MCF 10A (cell line): ENCODE measurements at regions not wholly inside any gene's neighbourhood (a gene's known extent, or its start where the extent isn't known, plus 50 kb on each side); places are given as distances from the start of the nearest gene placed in this dataset.

ENCODE experiments used
- BruUV-seq: library from RNA; stranded (reverse); fragments of 400-500 nt; replicated peaks from 2 replicates; lab custom pipeline; 2021; lab: Mats Ljungman, UMichigan
- CTCF ChIA-PET: fragments of 300-600 bp; sonication (Branson Sonifier 250); formaldehyde crosslinking; extraction: SDS; loops from one replicate; lab custom pipeline; 2021; ENCODE audit warnings: antibody characterized with exemption, inconsistent platforms; lab: Yijun Ruan, JAX
- POLR2A ChIA-PET: fragments of 300-600, 350-650 bp; sonication (Branson Sonifier 250); formaldehyde crosslinking; extraction: SDS; loops from one replicate; lab custom pipeline; 2020; ENCODE audit warnings: antibody characterized with exemption, inconsistent platforms; lab: Yijun Ruan, JAX
- DNase-seq: peaks from one replicate; pipeline ENCODE4 v3.0.0-alpha.2; 2018; ENCODE audit not compliant: unreplicated experiment
- H3K27ac Mint-ChIP-seq: one replicate; pipeline ENCODE4 v1.8.0; 2022; ENCODE audit warnings: mild to moderate bottlenecking, low read depth, mixed read lengths; ENCODE audit not compliant: unreplicated experiment
- H3K27me3 Mint-ChIP-seq: one replicate; pipeline ENCODE4 v1.8.0; 2022; ENCODE audit warnings: mixed read lengths; ENCODE audit not compliant: insufficient read depth, unreplicated experiment
- H3K36me3 Mint-ChIP-seq: one replicate; pipeline ENCODE4 v1.8.0; 2022; ENCODE audit warnings: mild to moderate bottlenecking, moderate library complexity, mixed read lengths; ENCODE audit not compliant: insufficient read depth, unreplicated experiment
- H3K4me1 Mint-ChIP-seq: one replicate; pipeline ENCODE4 v1.8.0; 2022; ENCODE audit warnings: mixed read lengths; ENCODE audit not compliant: insufficient read depth, unreplicated experiment
- H3K4me3 Mint-ChIP-seq: one replicate; pipeline ENCODE4 v1.8.0; 2022; ENCODE audit warnings: mild to moderate bottlenecking, moderate library complexity, mixed read lengths; ENCODE audit not compliant: unreplicated experiment
- H3K9me3 Mint-ChIP-seq: one replicate; pipeline ENCODE4 v1.8.0; 2022; ENCODE audit warnings: mixed read lengths; ENCODE audit not compliant: unreplicated experiment
- intact Hi-C: fragments of 100-400 bp; cut with micrococcal nuclease; formaldehyde crosslinking; loops from 2 replicates; pipeline ENCODE4 v1.14.1; 2022
- TF ChIP-seq, protein P1 (sequence below): fragments of 200-600 bp; IDR thresholded peaks from one replicate; pipeline ENCODE4 v1.8.0; 2022; ENCODE audit warnings: antibody characterized with exemption, mild to moderate bottlenecking; ENCODE audit not compliant: unreplicated experiment

- Mint-ChIP-seq H3K27ac (no peak overlapping the region), H3K4me1 (no peaks in the 10 kb centered on the region), H3K4me3 (no peak overlapping the region), H3K27me3 (no peaks in the 10 kb centered on the region), H3K9me3 (peaks cover 14% of the 10 kb centered on the region), H3K36me3 (peaks cover 4% of the 10 kb centered on the region)
- no TSS peak for BruUV-seq
- TF ChIP-seq, protein P1, sequence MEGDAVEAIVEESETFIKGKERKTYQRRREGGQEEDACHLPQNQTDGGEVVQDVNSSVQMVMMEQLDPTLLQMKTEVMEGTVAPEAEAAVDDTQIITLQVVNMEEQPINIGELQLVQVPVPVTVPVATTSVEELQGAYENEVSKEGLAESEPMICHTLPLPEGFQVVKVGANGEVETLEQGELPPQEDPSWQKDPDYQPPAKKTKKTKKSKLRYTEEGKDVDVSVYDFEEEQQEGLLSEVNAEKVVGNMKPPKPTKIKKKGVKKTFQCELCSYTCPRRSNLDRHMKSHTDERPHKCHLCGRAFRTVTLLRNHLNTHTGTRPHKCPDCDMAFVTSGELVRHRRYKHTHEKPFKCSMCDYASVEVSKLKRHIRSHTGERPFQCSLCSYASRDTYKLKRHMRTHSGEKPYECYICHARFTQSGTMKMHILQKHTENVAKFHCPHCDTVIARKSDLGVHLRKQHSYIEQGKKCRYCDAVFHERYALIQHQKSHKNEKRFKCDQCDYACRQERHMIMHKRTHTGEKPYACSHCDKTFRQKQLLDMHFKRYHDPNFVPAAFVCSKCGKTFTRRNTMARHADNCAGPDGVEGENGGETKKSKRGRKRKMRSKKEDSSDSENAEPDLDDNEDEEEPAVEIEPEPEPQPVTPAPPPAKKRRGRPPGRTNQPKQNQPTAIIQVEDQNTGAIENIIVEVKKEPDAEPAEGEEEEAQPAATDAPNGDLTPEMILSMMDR, result no peak
- no peak for DNase-seq
- intact Hi-C loops, result no loop called here
- ChIA-PET POLR2A (no interaction called here), CTCF (no interaction called here)
Observed at GRCh38 chr10:42936580-42936979, 140.3 kb upstream of the RET start.

- no peaks in the 10 kb centered on the region for H3K27me3 Mint-ChIP-seq
- H3K9me3 Mint-ChIP-seq, result peaks cover 14% of the 10 kb centered on the region
- CTCF ChIA-PET, result no interaction called here
- DNase-seq, result no peak
- H3K36me3 Mint-ChIP-seq, result peaks cover 4% of the 10 kb centered on the region
- intact Hi-C loops, result no loop called here
- BruUV-seq, result no TSS peak
- no peak overlapping the region for H3K4me3 Mint-ChIP-seq
- H3K27ac Mint-ChIP-seq, result no peak overlapping the region
- TF ChIP-seq, protein P1, result no peak
- no peaks in the 10 kb centered on the region for H3K4me1 Mint-ChIP-seq
- POLR2A ChIA-PET, result no interaction called here
Observed at GRCh38 chr10:42937048-42937447, 139.8 kb upstream of the RET start.

DNA sequence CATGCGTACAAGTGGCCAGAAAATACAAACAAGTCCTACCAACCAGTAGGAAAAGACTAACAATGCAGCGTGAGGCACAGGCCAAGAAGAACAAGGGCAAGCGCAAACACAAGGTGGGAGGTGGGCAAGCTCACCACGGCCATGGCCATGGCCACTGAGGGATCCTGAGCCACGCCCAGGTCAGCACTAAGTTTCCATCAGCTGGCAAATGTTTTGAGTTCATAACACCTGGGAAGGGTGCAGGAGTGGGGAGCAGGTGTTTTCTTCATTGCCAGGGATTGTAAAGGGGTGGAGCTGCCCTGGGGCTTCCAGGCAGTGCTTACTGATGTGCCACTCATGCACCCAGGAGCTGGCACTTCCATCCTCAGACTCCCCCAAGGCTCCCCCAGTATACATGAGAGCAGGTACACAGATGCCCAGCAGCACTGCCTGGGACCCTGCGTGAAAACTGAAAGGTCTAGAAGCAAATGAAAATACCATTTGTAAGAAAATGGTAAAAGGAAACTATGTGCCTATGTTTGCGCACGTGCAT, 139.2 kb upstream of the RET start:
- intact Hi-C loops, result no loop called here
- TF ChIP-seq, protein P1, result no peak
- Mint-ChIP-seq H3K27me3 (no peaks in the 10 kb centered on the region), H3K4me1 (no peaks in the 10 kb centered on the region), H3K4me3 (no peak overlapping the region), H3K9me3 (peaks cover 14% of the 10 kb centered on the region), H3K36me3 (peaks cover 4% of the 10 kb centered on the region), H3K27ac (no peak overlapping the region)
- CTCF ChIA-PET, result no interaction called here
- BruUV-seq, result no TSS peak
- DNase-seq, result no peak
- POLR2A ChIA-PET, result no interaction called here

GRCh38 chr10:42938351-42938750, 138.5 kb upstream of the RET start:
- peaks cover 4% of the 10 kb centered on the region for H3K36me3 Mint-ChIP-seq
- intact Hi-C loops, result no loop called here
- no peaks in the 10 kb centered on the region for H3K27me3 Mint-ChIP-seq
- H3K4me3 Mint-ChIP-seq, result no peak overlapping the region
- ChIA-PET CTCF (interaction anchor here (0.7 kb wide), 1 partner anchor 25 kb away, joined by 5 read pairs; no protein-coding TSS in a partner anchor), POLR2A (no interaction called here)
- TF ChIP-seq, protein P1, result no peak
- H3K27ac Mint-ChIP-seq, result no peak overlapping the region
- H3K9me3 Mint-ChIP-seq, result peaks cover 14% of the 10 kb centered on the region
- no TSS peak for BruUV-seq
- no peak for DNase-seq
- H3K4me1 Mint-ChIP-seq, result no peaks in the 10 kb centered on the region
